Esophagus squamous epithelium (tissue), 4 donors: ENCODE measurements at regions not wholly inside any gene's neighbourhood (a gene's known extent, or its start where the extent isn't known, plus 50 kb on each side); places are given as distances from the start of the nearest gene placed in this dataset.
"Not testable (repeated sequence)": the region's sequence is repeated elsewhere in the genome, so short reads cannot be mapped to it uniquely, and the experiment has no call there.

ENCODE experiments used
- CTCF ChIP-seq, 6 experiments: fragments of 450-650 bp in 4 of 6; fragments of 200-600 bp in 2 of 6; sonication (generic) in 2 of 6; IDR thresholded peaks; one replicate each; pipeline ENCODE4 v1.5.1; 2016 to 2019; ENCODE audit warnings: antibody characterized with exemption in 6 of 6, mild to moderate bottlenecking in 4 of 6, moderate library complexity in 4 of 6
- POLR2A ChIP-seq, 4 donors: fragments of 450-650 bp; IDR thresholded peaks; one replicate each; pipeline ENCODE4 v1.6.1; 2017; ENCODE audit warnings: antibody characterized with exemption in 4 of 4, mild to moderate bottlenecking in 4 of 4, moderate library complexity in 3 of 4

GRCh38 chr1:148377992-148378391 is 105.1 kb downstream of the PPIAL4G start:
- TF ChIP-seq CTCF, POLR2A (IDR thresholded peaks at IDR 0.05): not testable (repeated sequence)
